Right atrium auricular region (tissue), 2 donors: ENCODE measurements at regions not wholly inside any gene's neighbourhood (a gene's known extent, or its start where the extent isn't known, plus 50 kb on each side); places are given as distances from the start of the nearest gene placed in this dataset.

Experiments
- DNase-seq: peaks from one replicate; pipeline ENCODE4 v3.0.0-alpha.2; 2019; ENCODE audit warnings: low spot score
- H3K27ac ChIP-seq, 2 donors: fragments of 200-600 bp; sonication (generic); 1 replicate in 1 of 2; 2 replicates in 1 of 2; pipeline ENCODE4 v1.5.1; 2016 to 2019
- H3K27me3 ChIP-seq, 2 donors: fragments of 200-600 bp; sonication (generic); one replicate each; pipeline versions ENCODE4 v1.5.1 to v1.6.0; 2017 to 2019
- H3K36me3 ChIP-seq: fragments of 200-600 bp; sonication (generic); one replicate; pipeline ENCODE4 v1.5.1; 2016
- H3K4me1 ChIP-seq, 2 donors: fragments of 200-600 bp; sonication (generic); one replicate each; pipeline versions ENCODE4 v1.5.1 to v1.6.0; 2017 to 2019
- H3K4me3 ChIP-seq, 2 donors: fragments of 200-600 bp; sonication (generic); 1 replicate in 1 of 2; 2 replicates in 1 of 2; pipeline ENCODE4 v1.5.1; 2017 to 2019; ENCODE audit warnings: mild to moderate bottlenecking in 1 of 2, moderate library complexity in 1 of 2
- H3K9me3 ChIP-seq, 2 donors: fragments of 200-600 bp; sonication (generic); one replicate each; pipeline ENCODE4 v1.5.1; 2019
- CTCF ChIP-seq, 2 donors: fragments of 200-600 bp; sonication (generic); IDR thresholded peaks; one replicate each; pipeline ENCODE4 v1.5.1; 2019; ENCODE audit warnings: antibody characterized with exemption in 2 of 2

GRCh38 chr17:27389542-27390140, 66.6 kb upstream of the KSR1 start:
- H3K9me3 ChIP-seq = no peaks in the 10 kb centered on the region
- DNase-seq = no peak
- TF ChIP-seq CTCF (IDR thresholded peaks at IDR 0.05) = no peak

GRCh38 chr17:27390540-27390939, 65.7 kb upstream of the KSR1 start:
- H3K36me3 ChIP-seq = no peaks in the 10 kb centered on the region
- H3K27me3 ChIP-seq = no peaks in the 10 kb centered on the region
- no peak for TF ChIP-seq CTCF (IDR thresholded peaks at IDR 0.05)

More at GRCh38 chr17:27389542-27390140, 66.6 kb upstream of the KSR1 start:
- no peak overlapping the region for H3K4me3 ChIP-seq
- peaks cover 0 to 2% of the 10 kb centered on the region in 2 donors for H3K4me1 ChIP-seq
- no peaks in the 10 kb centered on the region for H3K27me3 ChIP-seq
- no peaks in the 10 kb centered on the region for H3K36me3 ChIP-seq
- H3K27ac ChIP-seq = no peak overlapping the region

GRCh38 chr17:27391427-27391826, 64.8 kb upstream of the KSR1 start:
- no peaks in the 10 kb centered on the region for H3K4me1 ChIP-seq
- H3K9me3 ChIP-seq = no peaks in the 10 kb centered on the region
- no peak overlapping the region for H3K27ac ChIP-seq
- H3K27me3 ChIP-seq = no peaks in the 10 kb centered on the region
- no peak for TF ChIP-seq CTCF (IDR thresholded peaks at IDR 0.05)
- no peak for DNase-seq
- H3K36me3 ChIP-seq = no peaks in the 10 kb centered on the region
- no peak overlapping the region for H3K4me3 ChIP-seq

More at GRCh38 chr17:27390540-27390939, 65.7 kb upstream of the KSR1 start:
- DNase-seq = no peak
- Histone ChIP-seq H3K9me3 (no peaks in the 10 kb centered on the region), H3K27ac (no peak overlapping the region), H3K4me3 (no peak overlapping the region), H3K4me1 (no peaks in the 10 kb centered on the region)

- no peak overlapping the region for H3K27ac ChIP-seq
- no peaks in the 10 kb centered on the region for H3K36me3 ChIP-seq
- H3K4me3 ChIP-seq = no peak overlapping the region
- no peak for TF ChIP-seq CTCF (IDR thresholded peaks at IDR 0.05)
- no peaks in the 10 kb centered on the region for H3K9me3 ChIP-seq
- no peaks in the 10 kb centered on the region for H3K4me1 ChIP-seq
- H3K27me3 ChIP-seq = no peaks in the 10 kb centered on the region
- no peak for DNase-seq
Measured at GRCh38 chr17:27396045-27396444, 60.2 kb upstream of the KSR1 start.

GRCh38 chr17:27396941-27397340, 59.3 kb upstream of the KSR1 start:
- Histone ChIP-seq H3K27ac (no peak overlapping the region), H3K36me3 (no peaks in the 10 kb centered on the region), H3K27me3 (no peaks in the 10 kb centered on the region), H3K4me1 (no peaks in the 10 kb centered on the region), H3K9me3 (no peaks in the 10 kb centered on the region), H3K4me3 (no peak overlapping the region)
- DNase-seq = no peak
- no peak for TF ChIP-seq CTCF (IDR thresholded peaks at IDR 0.05)

- H3K9me3 ChIP-seq = no peaks in the 10 kb centered on the region
- no peaks in the 10 kb centered on the region for H3K36me3 ChIP-seq
- no peaks in the 10 kb centered on the region for H3K27me3 ChIP-seq
- no peak overlapping the region for H3K4me3 ChIP-seq
- H3K27ac ChIP-seq = no peak overlapping the region
- no peak for TF ChIP-seq CTCF (IDR thresholded peaks at IDR 0.05)
- no peak for DNase-seq
- H3K4me1 ChIP-seq = no peaks in the 10 kb centered on the region
Measured at GRCh38 chr17:27398691-27399090, 57.6 kb upstream of the KSR1 start.
